Nephron progenitor cell (in vitro differentiated cells): ENCODE measurements at regions not wholly inside any gene's neighbourhood (a gene's known extent, or its start where the extent isn't known, plus 50 kb on each side); places are given as distances from the start of the nearest gene placed in this dataset.

Source experiments
- DNase-seq: peaks from one replicate; pipeline ENCODE4 v3.0.0; 2021
- H3K27ac Mint-ChIP-seq: 2 replicates; pipeline ENCODE4 v1.8.0; 2021; ENCODE audit warnings: mild to moderate bottlenecking, moderate library complexity, mixed read lengths
- H3K27me3 Mint-ChIP-seq: 2 replicates; pipeline ENCODE4 v1.8.0; 2021; ENCODE audit warnings: mild to moderate bottlenecking, low read depth, mixed read lengths; ENCODE audit not compliant: poor library complexity
- H3K36me3 Mint-ChIP-seq: 2 replicates; pipeline ENCODE4 v1.8.0; 2021; ENCODE audit warnings: low read depth, mixed read lengths
- H3K4me1 Mint-ChIP-seq: 2 replicates; pipeline ENCODE4 v1.8.0; 2021; ENCODE audit warnings: mixed read lengths
- H3K4me3 Mint-ChIP-seq: 2 replicates; pipeline ENCODE4 v1.8.0; 2021; ENCODE audit warnings: mild to moderate bottlenecking, moderate library complexity, mixed read lengths
- H3K9me3 Mint-ChIP-seq: 2 replicates; pipeline ENCODE4 v1.8.0; 2021; ENCODE audit warnings: mild to moderate bottlenecking, moderate library complexity, mixed read lengths
- CTCF ChIP-seq: fragments of 200-600 bp; sonication (generic); IDR thresholded peaks from 2 replicates; pipeline ENCODE4 v1.5.0; 2021; ENCODE audit warnings: antibody characterized with exemption

DNA sequence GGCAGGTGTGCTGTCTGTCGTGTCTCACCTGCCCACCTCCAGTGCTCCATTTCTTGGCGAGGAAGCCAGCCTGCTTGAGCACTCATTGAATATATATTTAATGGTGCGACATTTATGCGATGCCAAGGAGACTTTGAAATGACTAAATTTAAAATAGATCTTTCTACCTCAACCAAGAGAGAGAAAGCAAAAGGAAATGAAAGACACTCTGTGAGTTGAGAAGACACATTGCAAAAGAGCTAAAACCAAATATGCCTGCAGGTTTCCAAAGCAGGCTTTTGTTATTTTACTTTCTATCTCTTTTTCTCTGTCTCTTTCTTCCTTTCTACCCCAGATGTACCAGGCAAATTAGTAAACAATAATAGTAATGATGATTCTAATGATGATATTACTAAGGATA, 53.6 kb upstream of the AOAH start:
- no peaks in the 10 kb centered on the region for H3K9me3 Mint-ChIP-seq
- no peaks in the 10 kb centered on the region for H3K36me3 Mint-ChIP-seq
- no peak for TF ChIP-seq CTCF

GRCh38 chr7:36777062-36777461, 52.8 kb upstream of the AOAH start:
- no peak for TF ChIP-seq CTCF
- DNase-seq: no peak
- peaks cover 19% of the 10 kb centered on the region for H3K4me1 Mint-ChIP-seq
- no peaks in the 10 kb centered on the region for H3K36me3 Mint-ChIP-seq
- no peak overlapping the region for H3K4me3 Mint-ChIP-seq
- no peaks in the 10 kb centered on the region for H3K9me3 Mint-ChIP-seq
- no peak overlapping the region for H3K27ac Mint-ChIP-seq
- H3K27me3 Mint-ChIP-seq: no peaks in the 10 kb centered on the region

More for the DNA sequence above, 53.6 kb upstream of the AOAH start:
- Mint-ChIP-seq H3K27ac (no peak overlapping the region), H3K27me3 (no peaks in the 10 kb centered on the region), H3K4me1 (peaks cover 23% of the 10 kb centered on the region), H3K4me3 (no peak overlapping the region)
- DNase-seq: no peak

- no peak for TF ChIP-seq CTCF
- DNase-seq: no peak
These were observed 51.4 kb upstream of the AOAH start for GRCh38 chr7:36775676-36776075.

GRCh38 chr7:36775061-36775620, 50.8 kb upstream of the AOAH start:
- no peak for TF ChIP-seq CTCF
- H3K27me3 Mint-ChIP-seq: no peaks in the 10 kb centered on the region
- H3K27ac Mint-ChIP-seq: no peak overlapping the region
- H3K4me3 Mint-ChIP-seq: no peak overlapping the region
- no peaks in the 10 kb centered on the region for H3K36me3 Mint-ChIP-seq
- H3K4me1 Mint-ChIP-seq: peaks cover 10% of the 10 kb centered on the region
- no peaks in the 10 kb centered on the region for H3K9me3 Mint-ChIP-seq
- DNase-seq: no peak

More at GRCh38 chr7:36775676-36776075, 51.4 kb upstream of the AOAH start:
- Mint-ChIP-seq H3K27me3 (no peaks in the 10 kb centered on the region), H3K4me3 (no peak overlapping the region), H3K4me1 (peaks cover 15% of the 10 kb centered on the region), H3K9me3 (no peaks in the 10 kb centered on the region), H3K36me3 (no peaks in the 10 kb centered on the region), H3K27ac (no peak overlapping the region)
